ENCODE measurements at regions not wholly inside any gene's neighbourhood (a gene's known extent, or its start where the extent isn't known, plus 50 kb on each side); places are given as distances from the start of the nearest gene placed in this dataset.
"Not testable (repeated sequence)": the region's sequence is repeated elsewhere in the genome, so short reads cannot be mapped to it uniquely, and the experiment has no call there.

DNA sequence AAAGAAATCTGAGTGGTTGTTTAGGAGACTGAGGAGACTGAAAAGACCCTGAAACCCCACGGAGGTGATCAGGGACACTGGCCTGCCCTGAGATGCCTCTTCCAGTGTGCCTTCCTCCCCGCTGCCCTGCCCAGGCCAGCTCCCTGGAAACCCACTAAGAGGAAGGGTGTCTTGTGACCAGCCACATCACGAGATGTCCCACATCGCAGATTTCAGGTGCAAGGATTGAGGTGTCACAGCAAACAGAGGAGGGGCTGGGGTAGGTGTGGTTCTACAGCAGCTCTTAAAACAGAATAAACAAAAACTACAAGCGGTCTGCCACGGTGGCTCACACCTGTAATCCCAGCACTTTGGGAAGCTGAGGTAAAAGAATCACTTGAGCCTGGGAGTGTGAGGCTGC lies 184.3 kb upstream of the C14orf180 start:
- no peak for DNase-seq (ENCODE audit: low read depth in 1 of 2, low spot score in 1 of 2)

DNA sequence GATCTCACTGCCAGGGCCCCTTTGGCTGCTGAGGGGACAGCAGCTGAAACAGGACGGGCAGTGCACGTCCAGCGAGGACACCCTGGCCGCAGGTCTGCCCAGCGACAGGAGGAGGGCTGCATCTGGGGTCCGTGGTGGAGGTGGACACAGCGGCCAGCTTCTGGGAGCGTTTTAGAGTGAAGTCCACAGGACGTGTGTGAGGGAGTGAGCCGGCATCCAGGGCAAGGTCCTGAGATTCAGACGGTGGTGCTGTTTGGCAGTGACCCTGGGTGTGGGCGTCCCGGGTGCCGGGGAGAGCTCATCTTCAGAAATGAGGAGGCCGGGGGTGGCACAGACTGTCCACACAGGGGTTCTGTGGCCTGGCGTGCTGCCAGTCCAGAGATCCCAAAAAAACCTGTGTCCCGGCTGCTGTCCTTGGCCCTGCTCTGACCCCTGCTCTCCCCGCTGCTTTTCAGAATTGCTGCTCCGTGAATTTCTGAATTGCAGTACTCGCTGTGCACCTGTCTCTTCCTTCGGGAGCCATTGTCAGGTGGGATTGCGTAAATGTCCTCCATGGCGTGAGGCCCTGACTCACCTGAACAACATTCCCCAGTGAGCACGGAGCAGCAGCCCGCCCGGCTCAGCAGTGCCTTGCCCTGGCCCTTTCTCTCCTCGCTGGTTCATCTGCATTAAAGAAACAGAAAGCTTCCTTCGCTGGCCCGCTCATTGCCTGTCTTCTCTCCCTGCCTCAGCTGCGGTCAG lies 183.5 kb upstream of the C14orf180 start:
- no peak for DNase-seq (ENCODE audit: low read depth in 1 of 2, low spot score in 1 of 2)

DNA sequence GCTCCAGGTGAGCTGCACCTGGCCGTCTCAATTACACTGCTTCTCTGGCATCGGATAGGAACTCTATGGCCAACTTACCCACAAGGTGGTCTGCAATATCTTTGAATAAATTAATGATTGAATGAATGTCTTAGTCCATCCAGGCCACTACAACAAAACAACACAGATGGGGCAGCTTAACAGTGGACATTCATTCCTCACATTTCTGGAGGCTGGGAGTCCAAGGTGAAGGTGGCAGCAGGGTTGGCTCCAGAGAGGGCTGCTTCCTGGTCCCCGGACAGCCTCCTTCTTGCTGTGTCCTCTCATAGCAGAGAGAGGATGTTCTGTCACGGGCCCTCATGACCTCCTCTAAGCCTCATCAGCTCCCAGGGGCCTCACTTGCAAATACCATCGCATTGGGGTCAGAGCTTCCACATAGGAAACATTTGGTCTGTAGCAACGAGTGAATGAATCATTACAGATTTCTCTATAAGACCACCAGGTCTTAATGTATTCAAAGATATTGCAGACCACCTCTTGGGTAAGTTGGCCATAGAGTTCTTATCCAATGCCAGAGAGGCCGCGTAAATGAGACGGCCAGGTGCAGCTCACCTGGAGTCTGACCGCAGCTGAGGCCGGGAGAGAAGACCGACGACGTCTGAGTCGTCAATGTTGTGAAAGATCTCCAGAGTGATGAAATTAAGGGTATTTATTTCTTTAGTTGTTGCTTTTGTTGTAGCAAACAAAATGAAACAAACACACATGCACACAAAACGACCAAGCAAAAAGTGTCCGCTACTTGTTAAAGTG lies 182.7 kb upstream of the C14orf180 start:
- no peak for DNase-seq (ENCODE audit: low read depth in 1 of 2, low spot score in 1 of 2)

DNA sequence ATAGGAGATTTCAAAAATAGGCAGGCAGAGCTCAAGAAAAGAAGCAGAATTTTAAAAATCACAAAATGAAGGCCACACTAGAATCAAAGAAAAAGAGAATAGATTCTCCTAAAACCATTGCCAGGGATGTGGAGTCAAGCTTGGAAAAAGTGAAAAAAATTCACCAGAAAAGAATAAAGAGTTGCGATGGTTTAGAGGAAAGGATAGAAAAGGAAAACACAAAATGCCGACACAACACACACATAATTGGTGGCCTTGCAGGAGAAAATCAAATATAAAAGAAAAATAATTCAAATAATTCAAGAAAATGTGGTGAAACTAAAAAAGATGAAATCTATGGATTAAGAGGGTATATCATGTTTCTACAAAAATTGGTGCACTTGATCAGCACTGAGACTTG lies 181.6 kb upstream of the C14orf180 start:
- DNase-seq (ENCODE audit: low read depth in 1 of 2, low spot score in 1 of 2) = no peak

DNA sequence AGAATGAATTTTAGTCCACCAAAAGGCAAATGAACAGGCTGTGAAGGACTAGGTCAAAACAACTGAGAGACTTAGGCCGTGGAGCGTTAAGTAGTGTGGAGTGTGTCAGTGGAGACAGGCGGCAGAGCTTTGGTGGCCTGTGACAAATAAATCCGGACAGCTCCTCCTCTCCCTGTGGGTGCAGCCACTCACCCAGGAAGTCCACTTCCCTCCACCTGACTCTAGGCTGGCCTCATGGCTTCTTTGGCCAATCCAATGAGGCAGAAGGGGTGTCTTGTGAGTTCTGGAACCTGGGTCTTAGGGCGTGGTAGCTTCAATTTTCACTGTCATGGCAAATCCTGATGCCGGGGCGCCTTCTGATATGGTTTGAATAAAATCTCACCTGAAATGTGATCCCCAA lies 180.9 kb upstream of the C14orf180 start:
- DNase-seq (ENCODE audit: low read depth in 1 of 2, low spot score in 1 of 2) = no peak

DNA sequence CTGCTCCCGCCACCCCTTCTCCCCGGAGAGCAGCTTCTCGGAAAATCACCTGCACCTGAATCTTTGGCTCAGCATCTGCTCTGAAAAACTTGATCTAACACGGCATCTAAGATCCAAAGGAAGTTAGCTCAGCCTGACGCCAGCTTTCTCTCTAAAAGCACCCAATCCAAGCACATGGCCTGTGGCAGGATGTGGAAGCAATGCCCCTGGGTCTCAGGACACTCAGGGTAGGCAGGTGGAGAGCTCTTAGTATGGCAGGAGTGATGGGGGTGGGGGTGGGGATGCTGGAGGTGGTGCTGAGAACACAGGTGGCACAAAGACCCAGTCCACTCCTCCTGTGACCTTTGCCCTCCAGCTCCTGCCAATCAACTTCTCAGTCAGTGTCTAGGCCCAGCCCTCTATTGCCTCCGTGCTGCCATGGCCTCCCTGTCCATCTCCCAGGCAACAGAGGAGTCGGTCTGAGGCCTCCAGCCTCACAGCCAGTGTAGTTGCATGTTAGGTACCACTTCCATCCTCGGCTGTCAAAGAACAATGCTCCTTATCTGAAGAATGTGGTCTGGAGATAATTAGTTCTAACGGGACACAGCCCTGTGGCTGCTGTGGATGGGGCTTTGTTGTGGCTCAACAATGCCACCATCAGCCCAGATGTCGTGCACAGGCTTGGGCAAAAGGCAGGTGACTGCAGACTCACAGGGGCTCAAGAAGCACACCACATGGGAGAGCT lies 180.0 kb upstream of the C14orf180 start:
- DNase-seq (ENCODE audit: low read depth in 1 of 2, low spot score in 1 of 2) = no peak

DNA sequence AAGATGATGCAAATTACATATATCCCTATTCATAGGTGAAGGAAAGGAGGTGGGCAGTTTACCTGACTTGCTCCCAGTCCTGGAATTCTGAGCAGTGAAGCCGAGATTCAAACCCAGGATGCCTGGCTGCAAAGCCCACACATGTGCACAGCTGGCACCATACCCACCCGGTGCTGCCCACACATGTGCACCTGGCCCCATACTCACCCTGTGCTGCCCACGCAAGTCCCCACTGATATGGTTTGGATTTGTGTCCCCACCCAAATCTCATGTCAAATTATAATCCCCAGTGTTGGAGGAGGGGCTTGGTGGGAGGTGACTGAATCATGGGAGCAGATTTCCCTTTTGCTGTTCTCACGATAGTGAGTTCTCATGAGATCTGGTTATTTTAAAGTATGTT lies 179.2 kb upstream of the C14orf180 start:
- no peak for DNase-seq (ENCODE audit: low read depth in 1 of 2, low spot score in 1 of 2)

DNA sequence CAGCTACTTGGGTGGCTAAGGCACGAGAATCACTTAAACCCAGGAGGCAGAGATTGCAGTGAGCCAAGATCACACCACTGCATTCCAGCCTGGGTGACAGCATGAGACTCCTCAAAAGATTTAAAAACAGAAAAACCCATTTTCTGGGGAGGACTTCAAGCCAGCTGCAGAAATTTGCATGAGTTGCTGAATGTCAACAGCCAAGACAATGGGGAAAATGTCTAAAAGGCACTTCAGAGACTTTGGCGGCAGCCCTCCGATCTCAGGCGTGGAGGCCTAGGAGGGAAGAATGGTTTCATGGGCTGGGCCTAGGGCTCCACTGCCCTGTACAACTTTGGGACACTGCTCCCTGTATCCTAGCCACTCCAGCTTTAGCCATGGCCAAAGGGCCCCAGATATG lies 177.8 kb upstream of the C14orf180 start:
- no peak for DNase-seq (ENCODE audit: low read depth in 1 of 2, low spot score in 1 of 2)

DNA sequence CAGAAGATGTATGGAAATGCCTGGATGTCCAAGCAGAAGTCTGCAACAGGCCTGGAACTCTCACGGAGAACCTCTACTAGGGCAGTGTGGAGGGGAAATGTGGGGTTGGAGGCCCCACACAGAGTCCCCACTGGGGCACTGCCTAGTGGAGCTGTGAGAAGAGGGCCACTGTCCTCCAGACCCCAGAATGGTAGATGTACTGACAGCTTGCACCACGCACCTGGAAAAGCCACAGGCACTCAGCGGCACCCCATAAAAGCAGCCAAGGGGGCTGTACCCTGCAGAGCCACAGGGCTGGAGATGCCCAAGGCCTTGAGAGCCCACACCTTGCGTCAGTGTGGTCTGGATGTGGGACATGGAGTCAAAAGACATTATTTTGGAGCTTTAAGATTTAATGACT lies 177.3 kb upstream of the C14orf180 start:
- DNase-seq (ENCODE audit: low read depth in 1 of 2, low spot score in 1 of 2) = not testable (repeated sequence)

DNA sequence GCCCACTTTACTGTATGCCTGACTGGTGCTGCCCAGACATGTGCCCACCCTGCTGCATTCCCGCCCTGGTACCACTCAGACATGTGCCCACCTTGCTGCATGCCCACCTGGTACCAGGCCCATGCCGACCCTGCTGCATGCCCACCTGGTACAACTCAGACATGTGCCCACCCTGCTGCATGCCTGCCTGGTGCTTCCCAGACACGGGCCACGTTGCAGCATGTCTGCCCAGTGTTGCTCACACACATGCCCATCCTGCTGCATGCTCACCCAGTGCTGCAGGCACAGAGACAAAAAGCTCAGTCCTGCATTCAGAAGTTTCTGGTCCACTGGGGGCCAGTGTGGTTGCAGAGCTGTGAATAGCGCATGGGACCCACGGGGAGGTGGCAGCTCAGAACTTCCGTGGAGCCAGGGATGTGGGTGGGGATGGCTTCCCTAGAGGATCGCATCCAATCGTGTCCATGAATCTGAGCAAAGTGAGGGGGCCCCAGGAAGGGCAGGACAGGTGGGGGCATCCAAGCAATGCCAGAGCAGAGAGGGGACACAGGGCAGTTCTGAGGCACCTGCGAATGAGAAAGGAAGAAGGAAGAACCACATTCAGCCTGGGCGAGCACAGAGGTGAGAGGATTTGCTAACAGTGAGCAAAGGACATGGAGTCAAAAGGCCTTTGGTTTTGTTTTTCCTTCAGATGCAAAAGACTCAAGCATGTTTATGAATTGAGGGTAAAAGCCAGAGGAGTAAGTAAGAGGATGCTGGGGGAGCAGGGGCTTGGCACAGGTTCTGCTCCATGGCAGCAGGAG lies 175.9 kb upstream of the C14orf180 start:
- no peak for DNase-seq (ENCODE audit: low read depth in 1 of 2, low spot score in 1 of 2)

DNA sequence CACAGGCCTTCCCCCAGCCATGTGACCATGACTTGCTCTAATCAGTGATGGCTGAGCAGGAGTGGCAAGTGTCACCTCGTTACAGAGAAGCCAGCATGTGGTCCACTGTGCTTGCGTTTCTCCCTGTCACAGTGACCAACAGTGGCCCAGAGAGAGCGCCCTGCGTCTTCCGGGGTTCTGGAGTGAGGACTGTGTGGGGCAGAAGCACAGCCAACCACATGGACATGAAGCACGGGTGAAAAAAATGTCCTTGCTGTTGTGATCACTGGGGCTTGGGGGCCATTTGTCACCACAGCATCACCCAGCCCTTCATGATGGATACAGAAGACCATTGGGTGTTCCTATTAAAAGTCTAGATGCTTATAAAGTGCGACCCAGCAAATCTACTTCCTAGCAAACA lies 174.6 kb upstream of the C14orf180 start:
- DNase-seq (ENCODE audit: low read depth in 1 of 2, low spot score in 1 of 2) = no peak

DNA sequence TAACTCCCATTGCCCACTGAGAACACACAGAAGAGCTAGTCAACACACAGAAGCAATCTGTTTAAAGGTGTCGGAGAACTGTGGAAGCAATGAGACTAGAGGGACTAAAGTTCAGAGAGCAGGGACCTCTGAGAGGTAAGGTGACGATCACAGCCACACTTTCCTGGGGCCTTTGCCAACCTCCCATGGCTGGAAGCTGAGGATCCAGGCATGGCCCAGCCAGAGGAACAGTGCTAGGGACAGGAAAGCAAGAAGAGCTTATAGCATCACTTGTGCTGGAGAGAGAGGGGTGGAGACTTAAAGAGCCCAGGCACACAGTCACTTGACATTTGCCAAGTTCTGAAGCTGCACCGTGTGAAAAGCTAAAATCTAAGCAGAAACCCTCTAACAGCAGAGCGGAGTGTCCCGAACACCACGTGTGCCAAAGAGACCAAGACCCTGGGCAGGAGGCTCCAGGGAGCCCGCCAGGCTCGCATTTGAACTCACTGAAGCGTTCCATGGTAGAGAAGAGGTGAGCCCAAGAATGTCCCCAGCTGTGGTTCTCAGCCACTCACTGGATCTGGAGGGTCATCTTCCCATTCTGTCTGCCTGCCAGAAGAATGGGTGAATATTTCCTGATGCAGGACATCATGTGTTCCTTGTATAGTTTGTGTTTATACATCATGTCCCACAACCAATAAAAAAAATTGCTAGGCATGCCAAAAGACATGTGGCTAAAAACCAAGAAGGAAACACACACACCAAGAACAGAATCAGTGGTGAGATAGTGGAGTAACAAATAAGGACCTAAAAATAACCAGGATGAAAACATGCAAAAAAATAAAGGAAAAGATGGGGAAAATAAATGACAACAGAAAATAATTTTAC lies 174.0 kb upstream of the C14orf180 start:
- DNase-seq (ENCODE audit: low read depth in 1 of 2, low spot score in 1 of 2) = no peak

DNA sequence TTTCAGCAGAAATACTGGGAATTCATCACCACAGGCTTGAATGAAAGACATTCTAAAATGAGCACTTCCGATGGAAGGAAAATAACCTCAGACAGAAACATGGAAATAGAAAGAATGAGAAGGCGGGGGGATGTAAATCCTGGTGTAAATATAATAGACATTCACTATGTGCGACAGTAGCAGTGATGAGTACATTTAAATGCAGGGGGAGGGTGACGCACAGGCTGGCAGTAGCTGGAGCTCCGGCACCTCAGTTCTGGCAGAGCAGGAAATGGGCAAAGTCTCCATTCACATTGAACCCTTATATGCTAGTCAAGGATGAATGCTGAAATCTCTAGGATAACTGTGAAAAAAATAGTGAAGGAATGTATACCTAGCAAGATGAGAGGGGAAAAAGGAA lies 172.7 kb upstream of the C14orf180 start:
- no peak for DNase-seq (ENCODE audit: low read depth in 1 of 2, low spot score in 1 of 2)

DNA sequence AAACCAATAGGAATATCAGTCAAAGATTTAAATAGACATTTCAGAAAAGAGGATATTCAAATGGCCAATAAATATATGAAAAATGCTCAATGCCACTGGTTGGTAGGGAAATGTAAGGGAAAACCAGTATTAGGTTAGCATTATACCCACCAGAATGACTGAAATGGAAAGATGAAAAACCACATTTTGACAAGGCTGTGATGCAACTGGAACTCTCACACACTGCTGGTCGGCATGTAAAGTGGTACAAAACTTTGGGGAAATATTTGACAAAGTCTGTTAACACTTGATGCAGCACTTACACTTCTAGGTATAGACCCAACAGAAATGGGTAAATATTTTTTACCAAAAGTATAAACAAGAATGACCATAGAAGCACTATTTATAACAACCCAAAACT lies 163.2 kb upstream of the C14orf180 start:
- no peak for DNase-seq (ENCODE audit: low read depth in 1 of 2, low spot score in 1 of 2)

DNA sequence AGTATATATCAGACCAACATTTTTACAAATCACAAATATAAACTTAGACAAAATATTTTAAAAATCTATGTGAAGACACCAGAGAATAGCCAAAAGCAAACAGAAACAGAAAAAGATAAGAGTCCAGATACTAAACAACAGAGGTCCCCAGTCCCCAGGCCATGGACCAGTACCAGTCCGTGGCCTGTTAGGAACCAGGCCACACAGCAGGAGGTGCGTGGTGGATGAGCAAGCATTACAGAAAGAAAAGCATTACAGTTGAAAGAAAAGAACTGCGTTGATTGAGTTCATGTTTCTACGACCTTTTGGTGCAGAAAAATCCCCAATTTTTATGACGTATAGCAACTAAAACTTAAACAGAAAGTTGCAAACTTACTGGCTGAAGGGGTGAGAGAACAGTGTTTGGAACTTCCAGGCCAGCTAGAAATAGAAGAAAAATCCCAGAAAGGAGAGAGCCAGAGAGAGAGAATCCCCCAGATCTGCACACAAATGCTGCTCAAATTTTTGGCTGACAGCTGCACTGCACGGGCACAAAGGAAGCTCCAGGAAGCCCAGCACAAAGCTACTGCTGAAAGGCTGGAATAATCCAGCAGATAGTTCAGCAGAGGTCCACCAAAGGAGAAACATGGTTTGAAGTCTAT lies 159.6 kb upstream of the C14orf180 start:
- DNase-seq (ENCODE audit: low read depth in 1 of 2, low spot score in 1 of 2) = no peak

DNA sequence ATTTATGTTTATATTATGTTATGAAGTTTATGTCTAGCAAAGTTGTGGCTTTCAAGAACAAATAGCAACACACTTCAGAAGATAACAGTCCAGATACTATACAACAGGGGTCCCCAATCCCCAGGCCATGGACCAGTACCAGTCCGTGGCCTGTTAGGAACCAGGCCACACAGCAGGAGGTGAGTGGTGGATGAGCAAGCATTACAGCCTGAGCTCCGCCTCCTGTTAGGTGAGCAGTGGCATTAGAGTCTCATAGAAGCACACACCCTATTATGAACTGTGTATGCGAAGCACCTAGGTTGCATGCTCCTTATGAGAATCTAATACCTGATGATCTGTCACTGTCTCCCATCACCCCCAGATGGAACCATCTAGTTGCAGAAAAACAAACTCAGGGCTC lies 159.0 kb upstream of the C14orf180 start:
- not testable (repeated sequence) for DNase-seq (ENCODE audit: low read depth in 1 of 2, low spot score in 1 of 2)

DNA sequence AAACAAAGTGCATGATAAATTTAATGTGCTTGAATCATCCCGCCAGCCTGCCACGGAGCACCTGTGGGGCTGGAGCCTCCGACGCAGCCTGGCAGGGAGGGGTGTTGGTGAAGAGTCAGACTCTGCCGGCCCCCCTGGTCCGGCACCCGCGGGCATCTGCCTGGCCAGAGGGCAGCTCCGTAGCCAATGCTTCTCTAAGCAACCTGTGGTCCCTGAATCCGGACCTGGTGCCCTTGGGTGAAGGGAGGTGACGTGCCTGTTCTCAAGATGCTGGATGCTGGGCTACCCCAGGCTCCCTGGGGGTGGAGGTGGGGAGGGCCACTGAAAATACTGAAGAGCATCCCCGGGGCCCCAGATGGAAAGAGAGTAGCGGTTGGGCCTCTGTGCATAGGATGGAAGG lies 158.6 kb upstream of the C14orf180 start:
- no peak for DNase-seq (ENCODE audit: low read depth in 1 of 2, low spot score in 1 of 2)

DNA sequence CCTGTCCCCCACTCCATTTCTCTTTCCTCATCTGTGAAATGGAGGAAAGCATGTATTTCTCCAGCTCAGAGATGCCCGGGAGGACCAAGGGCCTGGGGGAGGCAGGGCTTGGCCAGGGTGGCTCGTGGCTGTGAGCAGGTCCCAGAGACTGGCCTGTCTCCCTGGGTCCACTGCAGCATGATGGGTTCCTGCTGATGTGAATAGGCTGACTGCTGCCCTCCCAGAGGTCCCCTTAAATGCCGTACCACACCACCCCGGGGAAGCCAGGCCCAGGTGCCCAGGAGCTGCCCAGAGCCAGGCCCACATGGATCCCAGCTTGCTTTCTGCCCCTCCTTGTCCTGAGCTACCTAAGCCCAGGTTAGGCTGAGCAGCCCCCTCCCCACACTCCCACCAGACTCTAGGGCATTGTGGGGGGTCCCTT lies 158.2 kb upstream of the C14orf180 start:
- DNase-seq (ENCODE audit: low read depth in 1 of 2, low spot score in 1 of 2) = no peak

DNA sequence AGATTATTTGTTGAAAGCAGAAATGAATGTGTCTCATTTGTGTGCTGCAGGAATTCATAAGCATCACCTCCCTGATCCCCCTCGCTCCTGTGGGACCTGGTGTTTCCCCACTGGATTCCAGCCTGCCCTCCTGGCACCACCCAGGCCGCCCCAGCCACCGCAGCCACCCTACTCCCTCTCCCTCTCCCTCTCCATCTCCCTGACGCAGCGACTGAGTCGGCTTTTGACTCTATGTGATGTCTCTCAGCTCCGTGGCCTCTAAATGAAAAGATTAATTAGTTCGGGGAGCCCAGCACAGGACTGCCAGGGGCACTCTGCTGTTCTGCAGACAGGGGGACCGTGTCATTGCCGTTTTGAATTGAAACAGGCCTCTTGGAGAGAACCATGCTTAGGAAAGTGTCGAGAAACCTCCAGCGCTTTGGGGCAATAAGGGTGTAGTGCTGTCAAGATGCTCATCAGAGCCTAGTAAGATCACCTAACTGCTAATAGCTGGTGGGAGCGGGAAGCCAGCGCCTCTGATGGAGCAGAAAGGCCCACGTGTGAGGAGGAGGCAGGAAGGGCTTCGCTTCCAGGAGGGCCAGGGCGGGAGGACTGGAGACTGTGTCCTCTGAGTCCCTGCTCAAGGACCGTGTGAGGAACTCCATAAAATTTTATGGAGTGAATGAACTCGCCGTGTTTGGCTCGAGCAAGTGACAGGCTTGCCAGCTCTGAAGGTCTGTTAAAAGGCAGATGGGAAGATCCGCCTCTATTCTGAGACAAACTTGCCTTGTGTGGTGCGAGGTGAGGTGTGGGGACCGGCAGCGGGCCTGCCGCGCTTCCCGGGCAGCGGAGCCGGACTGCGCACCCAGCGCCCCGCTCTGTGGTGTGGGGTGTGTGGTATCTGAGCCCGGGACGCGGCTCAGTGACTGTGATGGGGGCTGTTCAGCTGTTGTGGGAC lies 157.4 kb upstream of the C14orf180 start:
- DNase-seq (ENCODE audit: low read depth in 1 of 2, low spot score in 1 of 2) = no peak

All from activated CD4-positive, alpha-beta T cell treated with anti-CD3 and anti-CD28 coated beads, Interleukin-2, amount 50 U/mL, for 24 hours (primary cell).